ENCODE measurements at regions not wholly inside any gene's neighbourhood (a gene's known extent, or its start where the extent isn't known, plus 50 kb on each side); places are given as distances from the start of the nearest gene placed in this dataset.

GRCh38 chr7:49158321-49158720 lies 234.0 kb downstream of the CDC14C start:
- ChIA-PET POLR2A (no interaction called here), CTCF (no interaction called here)
- TF ChIP-seq CTCF (IDR thresholded peaks at IDR 0.05; ENCODE audit: control extremely low read depth, extremely low read depth, low read depth, missing control alignments), result no peak
- no peak for DNase-seq (ENCODE audit: extremely low spot score)

GRCh38 chr7:49159536-49159935 lies 235.2 kb downstream of the CDC14C start:
- POLR2A ChIA-PET, result no interaction called here
- DNase-seq (ENCODE audit: extremely low spot score), result no peak
- CTCF ChIA-PET, result no interaction called here
- no peak for TF ChIP-seq CTCF (IDR thresholded peaks at IDR 0.05; ENCODE audit: control extremely low read depth, extremely low read depth, low read depth, missing control alignments)

GRCh38 chr7:49166441-49166840 lies 242.1 kb downstream of the CDC14C start:
- ChIA-PET CTCF (interaction anchor here (1.4 kb wide), 1 partner anchor 164 kb away, joined by 3 read pairs; no protein-coding TSS in a partner anchor), POLR2A (no interaction called here)
- TF ChIP-seq CTCF (IDR thresholded peaks at IDR 0.05; ENCODE audit: control extremely low read depth, extremely low read depth, low read depth, missing control alignments), result no peak
- no peak for DNase-seq (ENCODE audit: extremely low spot score)

- CTCF ChIA-PET, result no interaction called here
- POLR2A ChIA-PET, result no interaction called here
- TF ChIP-seq CTCF (IDR thresholded peaks at IDR 0.05; ENCODE audit: control extremely low read depth, extremely low read depth, low read depth, missing control alignments), result no peak
- DNase-seq (ENCODE audit: extremely low spot score), result no peak
Observed at GRCh38 chr7:49172639-49173038, 248.3 kb downstream of the CDC14C start.

DNA sequence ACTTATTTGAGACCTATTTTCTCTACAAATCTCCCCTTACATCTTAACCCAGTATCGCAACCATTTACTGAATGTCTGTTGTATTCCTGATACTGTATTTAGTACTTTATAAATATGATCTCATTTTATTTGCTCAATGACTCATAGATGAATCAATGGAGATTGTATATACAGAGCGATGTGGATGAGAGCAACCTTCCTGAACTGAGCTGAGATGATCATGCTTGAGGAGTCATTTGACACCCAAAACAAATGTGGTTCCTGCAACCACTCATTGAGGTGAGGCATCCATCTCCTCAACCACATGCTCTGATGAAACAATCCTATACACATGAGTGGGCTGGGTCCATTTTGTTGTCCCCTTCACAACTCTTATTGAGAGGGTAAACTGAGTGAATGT lies 250.0 kb downstream of the CDC14C start:
- DNase-seq (ENCODE audit: extremely low spot score), result no peak
- TF ChIP-seq CTCF (IDR thresholded peaks at IDR 0.05; ENCODE audit: control extremely low read depth, extremely low read depth, low read depth, missing control alignments), result no peak
- ChIA-PET POLR2A (no interaction called here), CTCF (interaction anchor here (2.4 kb wide), 1 partner anchor 12 kb away, joined by 10 read pairs; no protein-coding TSS in a partner anchor)

DNA sequence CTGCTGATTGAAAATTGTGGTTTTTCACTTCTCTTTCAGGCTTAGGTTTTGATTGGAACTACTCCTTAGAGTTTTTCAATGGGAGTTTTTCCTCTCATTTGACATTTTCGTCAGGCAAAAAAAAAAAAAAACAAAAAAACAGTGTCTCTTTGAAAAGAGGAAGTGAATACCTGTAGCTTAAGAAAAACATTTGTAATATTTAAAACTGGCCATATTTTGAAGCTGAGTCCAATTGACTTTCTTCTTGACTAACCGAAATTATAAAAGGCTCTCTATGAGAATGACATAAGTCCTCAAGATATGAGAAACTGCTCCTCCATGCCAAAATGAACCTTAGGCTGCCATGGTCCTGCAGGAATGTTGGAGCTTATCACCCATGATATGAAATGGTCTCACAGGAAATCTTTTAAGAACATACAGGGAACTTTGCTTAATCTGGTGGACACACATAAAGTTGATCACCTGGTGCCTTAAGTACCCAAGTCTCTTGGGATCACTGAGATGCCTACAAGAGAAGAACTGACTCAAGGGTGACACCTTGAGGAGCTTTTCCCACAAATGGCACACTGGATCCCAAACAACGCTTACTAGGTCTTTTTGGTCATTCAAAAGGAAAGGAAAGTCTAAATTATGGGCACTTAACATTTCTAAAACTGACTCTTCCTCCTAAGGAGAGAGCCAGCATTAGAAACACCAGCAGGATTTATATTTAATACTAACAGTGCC lies 263.4 kb downstream of the CDC14C start:
- POLR2A ChIA-PET, result no interaction called here
- DNase-seq (ENCODE audit: extremely low spot score), result no peak
- CTCF ChIA-PET, result interaction anchor here (1.5 kb wide), 1 partner anchor 8 kb away, joined by 3 read pairs; no protein-coding TSS in a partner anchor
- no peak for TF ChIP-seq CTCF (IDR thresholded peaks at IDR 0.05; ENCODE audit: control extremely low read depth, extremely low read depth, low read depth, missing control alignments)
